MG63 (cell line): ENCODE measurements at regions not wholly inside any gene's neighbourhood (a gene's known extent, or its start where the extent isn't known, plus 50 kb on each side); places are given as distances from the start of the nearest gene placed in this dataset.

Source experiments
- DNase-seq: peaks from one replicate; pipeline ENCODE4 v3.0.0-alpha.2; 2020
- H3K27me3 ChIP-seq: fragments of 250-450 bp; sonication (Bioruptor Pico); 2 replicates; pipeline ENCODE4 v1.5.1; 2020; ENCODE audit warnings: mild to moderate bottlenecking, moderate library complexity
- H3K36me3 ChIP-seq: fragments of 250-450 bp; sonication (Bioruptor Pico); 2 replicates; pipeline ENCODE4 v1.5.1; 2020; ENCODE audit warnings: mild to moderate bottlenecking, moderate library complexity
- H3K4me3 ChIP-seq: fragments of 250-450 bp; sonication (Bioruptor Pico); 2 replicates; pipeline ENCODE4 v1.5.1; 2020; ENCODE audit warnings: mild to moderate bottlenecking, moderate library complexity
- H3K9me3 ChIP-seq: fragments of 250-450 bp; sonication (Bioruptor Pico); 2 replicates; pipeline ENCODE4 v1.5.1; 2020; ENCODE audit warnings: mild to moderate bottlenecking, moderate library complexity

DNA sequence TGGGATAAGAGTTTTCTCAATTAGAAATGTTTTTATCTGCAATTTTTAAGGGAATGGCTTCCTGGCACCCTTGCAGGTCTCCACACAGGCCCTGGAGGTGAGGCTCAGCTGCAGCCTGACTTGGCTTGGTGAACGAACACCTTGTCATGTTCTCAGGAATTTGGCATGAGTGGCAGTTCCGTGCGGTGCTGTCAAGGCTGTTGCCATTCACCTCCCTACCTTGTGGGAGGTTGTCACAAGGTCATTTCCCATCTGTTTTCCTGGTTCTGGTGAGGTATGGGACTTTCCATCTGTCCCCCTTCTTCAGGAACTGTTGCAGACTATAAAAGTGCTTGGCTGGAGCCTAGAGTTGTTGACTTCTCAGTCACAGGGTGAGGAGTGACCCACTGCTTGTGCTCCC is 82.9 kb downstream of the ELOVL4 start:
- no peak for DNase-seq
- no peak overlapping the region for H3K4me3 ChIP-seq
- no peaks in the 10 kb centered on the region for H3K36me3 ChIP-seq
- no peaks in the 10 kb centered on the region for H3K27me3 ChIP-seq
- H3K9me3 ChIP-seq = no peaks in the 10 kb centered on the region

GRCh38 chr6:79864001-79864400 is 83.4 kb downstream of the ELOVL4 start:
- no peaks in the 10 kb centered on the region for H3K36me3 ChIP-seq
- no peak for DNase-seq
- no peaks in the 10 kb centered on the region for H3K27me3 ChIP-seq
- H3K4me3 ChIP-seq = no peak overlapping the region
- H3K9me3 ChIP-seq = no peaks in the 10 kb centered on the region

DNA sequence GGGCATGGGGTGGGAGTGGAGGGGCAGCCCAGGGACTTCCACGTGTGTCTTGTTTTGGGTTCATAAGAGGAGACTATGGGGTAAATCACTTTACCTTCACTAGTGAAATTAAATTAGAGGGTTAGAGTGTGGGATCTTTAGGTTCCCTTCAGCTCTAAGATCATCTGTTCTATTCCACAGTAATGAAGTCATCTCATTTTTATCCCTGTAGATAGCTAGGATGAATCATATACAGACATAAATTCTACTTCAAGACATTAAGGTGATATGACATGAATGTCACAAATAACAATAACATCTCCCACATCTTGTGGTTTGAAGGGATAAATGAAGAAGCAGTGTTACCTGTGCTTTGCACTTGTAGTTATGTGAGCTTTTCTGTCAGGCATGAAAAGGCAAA is 83.8 kb downstream of the ELOVL4 start:
- Histone ChIP-seq H3K4me3 (no peak overlapping the region), H3K36me3 (no peaks in the 10 kb centered on the region), H3K27me3 (no peaks in the 10 kb centered on the region), H3K9me3 (no peaks in the 10 kb centered on the region)
- DNase-seq = no peak

DNA sequence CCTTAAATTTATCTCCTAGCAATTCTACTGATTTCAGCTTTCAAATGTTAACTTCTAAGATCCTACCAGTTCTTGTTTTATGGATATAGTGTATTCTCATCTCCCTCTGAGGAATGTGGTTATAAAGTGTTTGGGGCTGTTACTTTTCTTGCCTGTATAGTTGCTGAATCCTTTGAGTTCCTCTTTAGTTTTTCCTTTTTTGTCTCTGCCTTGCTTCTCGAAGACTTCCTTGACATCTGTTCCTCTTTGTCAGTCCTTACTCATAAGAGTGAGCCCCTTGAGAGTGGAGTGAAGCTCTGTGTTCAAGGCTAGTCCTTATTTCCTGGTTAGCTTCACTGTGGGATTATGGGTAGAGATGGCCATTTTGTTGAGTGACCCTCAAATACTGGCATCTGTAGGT is 84.6 kb downstream of the ELOVL4 start:
- Histone ChIP-seq H3K36me3 (no peaks in the 10 kb centered on the region), H3K9me3 (no peaks in the 10 kb centered on the region), H3K27me3 (no peaks in the 10 kb centered on the region), H3K4me3 (no peak overlapping the region)
- DNase-seq = no peak

- Histone ChIP-seq H3K27me3 (no peaks in the 10 kb centered on the region), H3K9me3 (no peaks in the 10 kb centered on the region), H3K4me3 (no peak overlapping the region), H3K36me3 (no peaks in the 10 kb centered on the region)
- DNase-seq = no peak
These were observed 85.2 kb downstream of the ELOVL4 start for GRCh38 chr6:79862126-79862525.

GRCh38 chr6:79861023-79861422 is 86.3 kb downstream of the ELOVL4 start:
- no peak for DNase-seq
- H3K36me3 ChIP-seq = no peaks in the 10 kb centered on the region
- no peaks in the 10 kb centered on the region for H3K9me3 ChIP-seq
- no peak overlapping the region for H3K4me3 ChIP-seq
- H3K27me3 ChIP-seq = no peaks in the 10 kb centered on the region

DNA sequence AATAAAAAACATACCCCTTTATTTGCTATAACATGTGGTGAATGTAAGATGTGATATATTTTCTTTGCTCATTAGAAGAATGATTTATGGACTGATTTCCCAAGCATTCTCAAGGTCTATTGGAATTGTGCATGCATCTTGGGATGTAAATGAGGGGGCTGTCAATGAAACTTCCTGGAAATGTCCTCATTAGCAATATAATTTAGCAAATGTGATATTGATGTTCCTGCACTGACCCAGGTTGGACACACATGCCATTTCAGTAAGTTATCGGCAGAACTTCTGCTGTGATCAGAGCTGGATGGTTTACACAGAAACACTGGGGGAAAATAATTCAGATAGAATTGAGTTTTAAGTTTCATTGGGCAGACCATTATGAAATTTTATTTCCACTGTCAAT is 99.9 kb downstream of the ELOVL4 start:
- DNase-seq = no peak
- H3K9me3 ChIP-seq = no peaks in the 10 kb centered on the region
- H3K36me3 ChIP-seq = no peaks in the 10 kb centered on the region
- H3K4me3 ChIP-seq = no peak overlapping the region
- peaks cover 3% of the 10 kb centered on the region; the same call in 1 of the 2 replicates for H3K27me3 ChIP-seq

- Histone ChIP-seq H3K36me3 (no peaks in the 10 kb centered on the region), H3K27me3 (no peaks in the 10 kb centered on the region), H3K9me3 (no peaks in the 10 kb centered on the region; the same call in 1 of the 2 replicates), H3K4me3 (no peak overlapping the region)
- no peak for DNase-seq
These were observed 104.8 kb downstream of the ELOVL4 start for GRCh38 chr6:79842376-79843040.

DNA sequence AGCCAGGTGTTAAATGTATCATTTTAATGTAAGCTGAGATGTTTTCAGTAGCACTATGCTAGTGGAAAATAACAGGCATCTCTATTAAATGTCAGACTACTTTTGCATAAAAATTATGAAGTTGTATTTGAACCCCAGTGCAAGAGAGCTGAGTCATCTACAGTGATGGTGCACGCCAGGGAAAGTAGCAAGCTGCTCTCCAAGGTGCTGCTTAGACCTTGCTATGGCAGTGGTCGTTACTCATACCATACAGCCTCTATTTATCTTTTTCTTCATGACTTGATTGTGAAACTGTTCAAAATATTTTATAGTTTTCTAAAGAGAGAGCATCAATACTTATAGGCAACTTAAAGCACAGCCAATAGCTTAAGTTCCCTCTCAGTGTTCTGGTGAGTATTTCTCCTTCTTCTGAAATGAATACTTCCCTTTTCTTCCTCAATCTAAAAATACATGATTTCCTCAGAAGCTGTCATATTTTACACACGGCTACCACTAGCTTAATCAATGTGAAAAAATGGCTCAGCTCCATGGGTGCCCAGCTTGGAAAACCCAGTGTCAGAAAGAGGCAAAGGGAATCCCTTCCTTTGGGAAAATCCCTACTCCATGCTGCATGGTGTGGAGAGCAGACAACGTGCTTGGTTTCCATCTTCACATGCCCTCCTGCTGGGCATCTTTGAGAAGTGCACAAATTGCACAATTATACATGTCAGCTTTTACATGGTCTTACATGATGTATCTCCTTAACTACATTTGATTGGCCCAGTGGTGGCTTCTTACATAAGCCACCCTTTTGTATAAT is 105.6 kb downstream of the ELOVL4 start:
- H3K4me3 ChIP-seq = no peak overlapping the region
- H3K9me3 ChIP-seq = no peaks in the 10 kb centered on the region; the same call in 1 of the 2 replicates
- no peaks in the 10 kb centered on the region for H3K36me3 ChIP-seq
- H3K27me3 ChIP-seq = no peaks in the 10 kb centered on the region
- no peak for DNase-seq

GRCh38 chr6:79838851-79839250 is 108.5 kb downstream of the ELOVL4 start:
- no peak for DNase-seq
- Histone ChIP-seq H3K27me3 (no peaks in the 10 kb centered on the region; the same call in 1 of the 2 replicates), H3K4me3 (no peak overlapping the region), H3K9me3 (no peaks in the 10 kb centered on the region; the same call in 1 of the 2 replicates), H3K36me3 (no peaks in the 10 kb centered on the region)

GRCh38 chr6:79833964-79834284 is 113.4 kb downstream of the ELOVL4 start:
- H3K27me3 ChIP-seq = peaks cover 2% of the 10 kb centered on the region; the same call in 1 of the 2 replicates
- H3K4me3 ChIP-seq = no peak overlapping the region
- no peak for DNase-seq
- H3K36me3 ChIP-seq = no peaks in the 10 kb centered on the region
- no peaks in the 10 kb centered on the region; the same call in 1 of the 2 replicates for H3K9me3 ChIP-seq

DNA sequence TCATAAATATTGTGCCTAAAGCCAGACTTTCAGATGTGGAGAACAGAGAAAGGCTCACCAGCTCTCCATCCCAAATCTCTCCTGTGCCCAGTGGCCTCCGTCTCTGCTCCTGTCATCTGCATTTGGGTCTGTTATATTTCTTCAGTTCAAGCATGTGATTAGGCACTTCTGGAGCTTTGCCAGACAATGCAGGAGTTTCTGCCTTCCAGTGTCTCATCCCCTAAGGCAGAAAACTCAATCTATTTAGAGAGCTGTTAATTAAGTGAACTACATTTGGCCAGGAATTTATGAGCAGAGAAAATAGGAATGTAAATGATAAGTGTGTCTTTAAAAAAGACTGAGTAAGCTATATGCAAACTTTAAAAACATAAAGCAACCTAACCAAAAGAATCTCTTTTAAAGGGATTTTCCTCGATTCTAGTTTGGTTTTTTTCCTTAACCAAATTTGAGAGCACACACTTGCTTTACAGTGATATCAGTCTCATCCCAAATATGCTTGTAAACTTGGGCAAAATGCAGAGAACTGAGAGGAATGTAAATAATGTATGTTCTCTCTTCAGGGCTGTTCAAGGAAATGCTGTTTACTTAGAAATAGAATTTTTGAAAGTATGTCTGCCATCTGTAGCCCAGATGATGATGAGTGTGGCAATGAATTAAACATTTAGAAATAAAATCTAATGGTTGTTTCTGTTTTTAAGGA is 113.9 kb downstream of the ELOVL4 start:
- DNase-seq = no peak
- Histone ChIP-seq H3K9me3 (no peaks in the 10 kb centered on the region), H3K4me3 (no peak overlapping the region), H3K27me3 (peaks cover 3% of the 10 kb centered on the region; the same call in 1 of the 2 replicates), H3K36me3 (no peaks in the 10 kb centered on the region)

DNA sequence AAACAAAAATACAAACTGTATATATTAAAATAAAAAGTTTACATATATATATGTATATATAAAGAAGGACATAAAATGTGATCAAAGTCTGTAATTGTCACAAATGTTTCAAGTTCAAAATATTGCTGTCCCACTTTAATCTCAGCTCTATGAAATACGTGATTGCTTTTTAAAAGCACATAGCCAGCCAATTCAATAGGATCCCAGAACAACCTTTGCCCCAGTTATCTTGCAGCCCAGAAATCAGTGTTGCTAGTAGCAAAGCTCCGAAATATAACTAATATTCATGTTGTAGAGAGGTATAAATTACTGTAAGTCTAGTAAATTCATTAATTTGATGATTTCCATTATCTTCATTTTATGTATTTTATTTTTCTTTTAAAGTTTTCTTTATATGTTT is 114.6 kb downstream of the ELOVL4 start:
- Histone ChIP-seq H3K27me3 (peaks cover 7% of the 10 kb centered on the region; the same call in 1 of the 2 replicates), H3K9me3 (no peaks in the 10 kb centered on the region), H3K36me3 (no peaks in the 10 kb centered on the region), H3K4me3 (no peak overlapping the region)
- no peak for DNase-seq

DNA sequence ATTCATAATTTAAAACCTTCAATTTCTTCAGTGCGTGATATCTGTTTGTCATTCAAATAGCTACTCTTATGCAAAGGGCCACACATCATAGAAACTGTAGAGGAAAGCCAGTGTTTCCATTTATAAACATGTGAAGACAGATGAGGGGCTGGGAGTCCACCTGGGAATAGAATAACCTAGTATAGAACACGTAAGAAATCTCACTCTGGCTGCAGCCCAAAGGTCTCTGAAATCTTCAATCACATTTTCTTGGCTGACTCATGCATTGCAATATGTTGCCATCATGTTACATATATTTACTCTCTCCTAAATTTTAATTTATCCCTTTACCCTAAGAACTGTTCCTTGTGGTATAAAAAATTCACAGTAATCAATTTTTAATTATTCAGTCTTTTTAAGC is 123.2 kb downstream of the ELOVL4 start:
- Histone ChIP-seq H3K4me3 (no peak overlapping the region), H3K9me3 (0 out of 2 replicates have a peak, but pooled peaks cover 2% of the 10 kb centered on the region), H3K27me3 (peaks cover 10% of the 10 kb centered on the region; the same call in 1 of the 2 replicates), H3K36me3 (no peaks in the 10 kb centered on the region)
- no peak for DNase-seq

GRCh38 chr6:79821859-79822258 is 125.5 kb downstream of the ELOVL4 start:
- no peak for DNase-seq

GRCh38 chr6:79818471-79818870 is 128.9 kb downstream of the ELOVL4 start:
- H3K9me3 ChIP-seq = no peaks in the 10 kb centered on the region
- H3K4me3 ChIP-seq = no peak overlapping the region
- no peak for DNase-seq
- no peaks in the 10 kb centered on the region for H3K27me3 ChIP-seq
- no peaks in the 10 kb centered on the region for H3K36me3 ChIP-seq

More at GRCh38 chr6:79821859-79822258, 125.5 kb downstream of the ELOVL4 start:
- H3K9me3 ChIP-seq = 0 out of 2 replicates have a peak, but pooled peaks cover 2% of the 10 kb centered on the region
- H3K27me3 ChIP-seq = no peaks in the 10 kb centered on the region
- H3K4me3 ChIP-seq = no peak overlapping the region
- H3K36me3 ChIP-seq = no peaks in the 10 kb centered on the region

- no peaks in the 10 kb centered on the region for H3K27me3 ChIP-seq
- no peak for DNase-seq
- no peaks in the 10 kb centered on the region for H3K9me3 ChIP-seq
- H3K36me3 ChIP-seq = no peaks in the 10 kb centered on the region
- H3K4me3 ChIP-seq = no peak overlapping the region
These were observed 132.4 kb downstream of the ELOVL4 start for GRCh38 chr6:79814940-79815339.
